ENCODE measurements at regions not wholly inside any gene's neighbourhood (a gene's known extent, or its start where the extent isn't known, plus 50 kb on each side); places are given as distances from the start of the nearest gene placed in this dataset.

GRCh38 chr1:193730017-193730416 lies 543.6 kb upstream of the B3GALT2 start:
- no peak for DNase-seq

DNA sequence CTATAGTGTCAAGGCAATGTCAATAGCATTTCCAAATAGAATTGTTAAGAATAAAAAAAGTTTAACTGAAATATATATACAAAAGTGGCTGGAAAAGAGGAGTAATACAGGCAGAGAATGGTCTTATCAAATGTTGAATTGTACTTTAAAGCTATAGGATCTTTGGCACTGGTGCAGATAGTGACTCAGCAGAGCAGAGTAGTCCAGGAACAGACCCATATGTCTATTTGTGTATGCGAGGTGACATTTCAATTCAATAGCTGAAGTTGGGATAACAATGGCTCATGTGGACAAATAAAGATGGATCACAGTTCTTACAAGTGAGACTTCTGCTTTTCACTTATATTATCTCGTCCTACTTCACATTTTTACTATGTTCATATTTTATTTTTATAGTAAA lies 543.0 kb upstream of the B3GALT2 start:
- no peak for DNase-seq

DNA sequence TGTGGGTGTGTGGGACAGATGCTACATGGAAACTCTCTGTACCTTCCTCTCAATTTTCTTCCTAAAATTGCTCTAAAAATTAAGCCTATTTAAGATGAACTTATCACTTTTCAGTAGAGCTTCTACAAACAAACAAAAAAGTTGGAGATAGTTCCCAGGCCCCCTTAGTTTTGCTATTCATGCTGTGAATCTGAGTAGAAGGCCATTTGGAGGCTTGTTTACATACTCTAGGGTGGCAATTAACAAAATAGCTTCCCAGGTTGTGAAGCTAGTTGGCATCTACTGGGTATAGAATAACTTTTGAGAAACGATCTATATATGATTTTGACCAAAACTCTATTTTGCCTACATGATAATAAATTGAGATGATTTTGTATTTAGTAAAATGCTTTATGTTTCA lies 541.4 kb upstream of the B3GALT2 start:
- no peak for DNase-seq

DNA sequence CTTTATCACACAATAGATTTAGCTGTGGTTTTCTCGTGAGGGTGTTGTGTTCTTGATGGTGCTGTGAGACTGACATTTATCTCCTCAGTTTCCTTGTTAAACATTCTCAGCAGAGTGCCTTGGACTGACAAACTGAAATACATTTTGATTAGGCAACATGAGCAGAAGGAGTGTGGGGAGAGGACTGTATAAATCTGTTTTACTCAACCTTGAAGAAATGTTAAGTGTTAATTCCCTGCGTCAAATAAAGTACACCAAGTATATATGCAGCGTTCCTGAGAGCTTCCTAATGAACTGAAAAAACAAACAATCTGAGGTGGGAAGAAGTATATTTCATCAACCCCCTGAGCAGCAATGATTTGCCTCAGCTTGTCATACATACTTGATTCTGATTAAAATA lies 540.3 kb upstream of the B3GALT2 start:
- no peak for DNase-seq

GRCh38 chr1:193712392-193712791 lies 526.0 kb upstream of the B3GALT2 start:
- DNase-seq = no peak

DNA sequence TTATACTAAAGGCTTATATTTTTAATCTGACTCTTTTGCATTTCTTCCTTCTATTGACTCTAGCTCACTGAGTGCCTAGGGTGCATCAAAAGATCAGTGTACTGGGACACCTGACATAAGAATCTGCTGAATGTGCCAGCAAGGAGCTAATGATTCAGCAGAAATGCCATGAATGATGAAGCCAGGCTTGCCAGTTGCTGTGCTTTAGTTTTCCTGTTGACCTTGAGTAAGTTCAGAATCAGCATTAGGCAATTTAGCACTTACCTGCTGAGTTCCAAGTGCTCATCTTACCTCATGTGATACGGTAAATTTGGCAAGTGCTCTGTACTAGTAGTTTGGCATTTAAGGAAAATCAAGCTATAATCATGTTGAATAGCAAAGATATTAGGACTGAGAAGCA lies 523.2 kb upstream of the B3GALT2 start:
- DNase-seq = no peak

- no peak for DNase-seq
Measured at GRCh38 chr1:193707271-193708021, 521.0 kb upstream of the B3GALT2 start.

GRCh38 chr1:193706766-193707165 lies 520.4 kb upstream of the B3GALT2 start:
- no peak for DNase-seq

GRCh38 chr1:193705554-193705981 lies 519.2 kb upstream of the B3GALT2 start:
- no peak for DNase-seq

GRCh38 chr1:193703655-193704054 lies 517.2 kb upstream of the B3GALT2 start:
- no peak for DNase-seq

DNA sequence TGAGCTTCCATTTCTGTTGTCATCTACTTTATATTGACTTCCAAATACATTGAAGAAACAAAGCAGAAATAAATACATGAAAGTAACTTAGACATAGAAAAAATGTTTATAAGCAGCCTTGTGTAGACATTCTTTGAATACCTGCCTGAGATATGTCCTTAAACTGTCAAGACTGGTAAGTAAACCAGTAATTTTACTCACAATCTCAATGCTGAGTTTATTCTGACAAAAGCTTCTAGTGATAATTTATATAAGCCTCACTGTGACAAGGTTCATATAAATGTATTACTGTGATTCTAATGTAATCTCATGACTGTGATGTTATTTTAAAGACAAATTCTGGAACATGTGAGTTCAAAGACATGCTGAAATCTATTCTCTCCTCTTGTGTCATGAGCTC lies 516.7 kb upstream of the B3GALT2 start:
- DNase-seq = no peak

DNA sequence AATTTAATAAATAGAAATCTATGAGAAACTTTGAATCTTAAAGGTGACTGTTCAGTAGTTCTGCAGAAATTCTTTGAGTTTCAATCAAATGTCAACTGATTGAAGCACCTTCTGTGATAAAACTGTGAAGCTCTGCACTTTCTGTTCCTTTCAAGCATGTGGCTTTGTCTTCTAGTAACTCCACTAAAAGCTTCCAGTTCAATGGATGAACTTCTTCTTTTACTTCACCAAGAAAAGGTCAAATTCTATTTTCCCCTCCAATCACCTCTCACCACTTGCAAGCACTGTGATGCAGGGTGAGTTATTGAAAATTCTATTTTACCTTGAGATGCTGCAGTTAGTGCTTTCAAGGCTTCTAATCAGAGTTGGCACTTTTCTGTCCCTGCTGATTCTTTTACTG lies 515.3 kb upstream of the B3GALT2 start:
- DNase-seq = no peak

DNA sequence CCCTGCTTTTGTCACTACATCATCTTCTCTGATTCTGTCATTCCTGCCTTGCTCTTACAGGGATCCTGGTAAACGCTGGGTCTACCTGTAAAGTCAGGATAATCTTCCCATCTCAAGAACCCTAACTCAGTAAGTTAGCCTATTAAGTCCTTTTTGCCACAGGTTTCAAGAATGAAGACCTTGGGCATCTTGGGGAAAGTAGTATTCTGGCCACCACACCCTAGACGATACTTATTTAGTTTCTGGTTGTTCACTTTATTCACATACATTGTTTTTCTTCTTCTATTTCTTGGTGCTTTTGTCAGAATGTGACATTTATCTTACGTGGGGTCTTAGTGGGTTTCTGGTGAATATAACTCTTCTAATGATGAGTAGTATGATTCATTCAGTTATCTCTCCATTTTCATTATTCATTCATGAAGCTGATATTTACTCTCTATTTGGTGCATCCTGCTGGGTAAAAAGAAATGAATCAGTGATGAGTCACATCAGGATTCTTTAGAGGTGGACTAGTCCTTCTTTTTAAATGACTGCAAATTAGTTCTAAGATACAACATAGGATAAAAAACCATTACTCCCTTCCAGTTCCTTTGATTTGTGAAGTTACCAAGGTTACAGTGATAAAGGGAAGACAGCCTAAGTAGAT lies 514.4 kb upstream of the B3GALT2 start:
- DNase-seq = no peak

- DNase-seq = no peak
Measured at GRCh38 chr1:193699261-193699660, 512.8 kb upstream of the B3GALT2 start.

- DNase-seq = no peak
Measured at GRCh38 chr1:193697776-193698175, 511.4 kb upstream of the B3GALT2 start.

DNA sequence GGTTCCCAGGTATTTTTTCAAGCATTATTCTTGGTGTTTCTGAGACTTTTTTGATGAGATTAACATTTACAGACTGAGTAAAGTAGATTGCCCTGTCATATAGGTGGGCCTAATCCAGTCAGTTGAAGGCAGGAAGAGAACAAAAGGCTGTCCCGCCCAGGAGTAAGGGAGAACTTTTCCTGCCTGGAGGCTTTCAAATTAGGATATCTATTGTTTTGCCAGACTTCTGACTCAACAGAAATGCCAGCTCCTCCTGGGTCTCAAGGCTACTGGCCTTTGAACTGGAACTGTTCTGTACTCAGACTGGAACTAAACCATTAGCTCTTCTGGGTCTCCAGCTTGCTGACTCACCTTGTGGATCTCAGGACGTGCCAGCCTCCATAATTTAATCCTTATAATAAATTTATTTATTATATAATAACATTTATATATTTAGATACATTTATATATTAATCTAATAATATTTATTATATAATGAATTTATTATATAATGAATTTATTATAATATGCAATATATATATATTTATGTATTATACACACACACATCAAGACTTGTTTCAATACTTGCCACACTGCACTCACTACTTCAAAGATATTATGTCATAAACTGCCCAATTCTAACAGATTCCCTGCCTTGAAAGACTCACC lies 510.8 kb upstream of the B3GALT2 start:
- DNase-seq = no peak

GRCh38 chr1:193694741-193695140 lies 508.3 kb upstream of the B3GALT2 start:
- DNase-seq = peak; percentile 21

DNA sequence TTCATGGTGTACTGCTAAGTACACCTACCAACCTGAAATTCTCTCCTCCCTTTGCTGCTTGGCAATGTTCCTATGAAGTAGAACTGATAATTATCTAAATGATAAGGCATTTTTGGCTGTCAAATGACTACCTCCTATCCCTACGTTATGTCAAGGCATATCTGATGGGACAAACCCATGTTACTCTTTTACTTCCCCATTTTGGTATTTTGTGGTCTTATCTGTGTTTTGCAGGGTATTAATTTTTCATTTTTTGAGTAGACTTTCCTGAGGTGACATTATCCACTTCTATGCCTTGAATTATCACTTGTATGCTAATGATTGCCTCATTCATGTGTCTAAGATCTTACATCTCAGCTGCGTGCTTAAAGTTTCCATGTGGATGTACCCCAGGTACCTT lies 499.6 kb upstream of the B3GALT2 start:
- DNase-seq = no peak

GRCh38 chr1:193681422-193681821 lies 495.0 kb upstream of the B3GALT2 start:
- DNase-seq = no peak

- DNase-seq = no peak
Measured at GRCh38 chr1:193680924-193681316, 494.5 kb upstream of the B3GALT2 start.

DNA sequence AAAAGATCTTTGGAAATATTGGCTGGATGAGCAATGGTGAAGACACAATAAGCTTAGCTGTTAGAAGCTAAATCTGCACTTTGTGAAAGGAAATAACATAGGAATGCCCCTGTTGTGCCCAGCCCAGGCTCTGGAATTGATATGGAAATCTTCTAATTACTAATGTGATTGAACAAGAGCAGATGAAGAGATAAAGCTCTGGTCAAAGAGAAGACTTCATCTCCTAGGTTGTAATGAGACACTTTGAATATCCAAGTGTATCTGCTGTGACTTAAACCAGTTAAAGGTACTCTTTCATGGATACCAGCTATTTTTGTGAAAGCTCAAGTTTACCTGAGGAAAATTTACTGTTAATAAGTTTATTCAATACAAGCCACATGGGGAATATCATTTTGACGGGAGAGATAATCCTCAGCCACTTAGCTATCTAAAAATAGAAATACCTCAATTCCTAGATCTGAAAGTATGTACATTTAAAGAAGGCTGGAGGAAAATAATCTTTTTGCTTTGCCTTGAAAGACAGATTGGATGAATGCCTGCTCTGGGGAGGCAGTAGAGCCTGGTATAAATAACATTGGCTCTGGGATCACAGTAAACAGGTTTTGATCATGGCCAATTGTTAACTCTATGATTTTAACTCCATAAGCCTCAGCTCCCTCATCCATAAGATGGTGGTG lies 494.0 kb upstream of the B3GALT2 start:
- peak; percentile 54 for DNase-seq

DNA sequence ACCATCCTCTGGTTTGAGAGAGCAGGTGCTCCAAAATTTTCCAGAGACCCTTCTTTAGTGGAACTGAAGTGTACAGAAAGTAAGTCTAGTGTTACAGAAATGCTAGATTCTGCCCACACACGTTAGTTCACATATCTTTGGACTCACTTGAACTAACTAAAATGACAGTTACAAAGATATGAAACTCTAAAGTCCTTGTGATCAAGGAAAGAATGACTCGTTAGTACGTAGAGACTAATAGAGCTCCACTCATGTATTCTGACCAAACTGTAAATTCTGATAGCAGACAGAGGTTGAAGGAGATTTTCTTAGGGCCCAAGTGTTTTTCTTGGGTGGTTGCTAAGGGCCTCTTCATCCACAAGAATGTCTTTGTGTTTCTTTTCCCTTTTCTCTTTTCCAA lies 491.5 kb upstream of the B3GALT2 start:
- DNase-seq = no peak

DNA sequence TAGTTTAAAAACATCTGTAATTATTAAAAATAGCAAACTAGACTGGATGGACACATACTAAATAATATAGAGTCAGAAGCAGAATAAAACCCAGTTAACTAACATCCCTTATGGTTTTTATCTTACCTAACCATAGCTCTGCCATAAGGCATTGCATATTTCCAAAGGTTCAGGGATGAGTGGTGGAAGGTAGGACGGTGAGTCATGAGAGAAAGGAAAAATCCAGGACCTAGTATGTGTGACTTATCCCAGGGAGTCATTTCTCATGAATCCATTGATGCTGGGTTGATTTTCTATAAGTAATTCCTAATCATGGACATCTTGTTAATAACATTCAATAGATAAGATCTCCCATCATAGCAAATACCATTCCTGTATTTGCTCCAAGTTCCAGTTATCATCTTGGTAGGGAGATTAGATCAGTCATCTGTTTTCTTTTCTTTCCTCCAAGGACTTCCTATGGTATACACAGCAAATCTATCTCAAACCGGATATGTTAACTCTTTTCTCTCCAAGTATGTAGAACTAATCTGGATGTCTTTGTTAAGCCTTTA lies 490.7 kb upstream of the B3GALT2 start:
- no peak for DNase-seq
